ENCODE measurements at regions not wholly inside any gene's neighbourhood (a gene's known extent, or its start where the extent isn't known, plus 50 kb on each side); places are given as distances from the start of the nearest gene placed in this dataset.
"Not testable (repeated sequence)": the region's sequence is repeated elsewhere in the genome, so short reads cannot be mapped to it uniquely, and the experiment has no call there.

- no peak for DNase-seq (ENCODE audit: low read depth)
- in situ Hi-C loops (cut with HindIII; ENCODE audit: low pct_unique_long_range_greater_than_20kb, low sequenced_read_pairs) = no loop called here
Measured at GRCh38 chr10:23538968-23539367, 100.1 kb downstream of the OTUD1 start.

DNA sequence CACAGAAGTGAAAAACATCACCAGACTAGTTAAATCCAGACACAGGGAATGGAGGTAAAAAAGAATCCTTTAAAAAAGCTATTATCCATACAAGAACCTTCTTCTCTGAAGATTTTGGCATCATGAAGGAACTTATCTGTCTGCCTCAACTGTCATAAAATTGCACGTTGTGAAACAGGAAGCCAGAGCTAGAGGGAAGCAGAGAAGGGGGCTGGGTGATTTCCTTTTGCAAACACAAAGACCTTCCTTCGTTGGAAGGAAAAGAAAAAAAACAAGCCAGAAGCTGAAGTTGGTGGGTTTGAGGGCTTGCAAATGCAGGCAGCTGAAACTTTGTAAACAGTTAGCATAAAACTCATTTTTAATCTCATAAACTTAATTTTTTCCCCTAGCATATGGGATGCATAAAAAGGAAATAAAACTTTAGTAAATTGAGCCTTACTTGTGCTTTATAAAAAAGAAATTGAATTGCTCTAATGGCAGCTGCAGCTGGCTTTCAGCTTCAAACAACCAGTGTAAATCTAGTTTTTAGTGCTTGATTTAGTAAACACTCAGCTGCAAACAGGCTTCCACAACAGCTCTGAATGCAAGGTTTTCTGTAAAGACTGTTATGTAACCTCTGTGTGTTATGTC lies 101.6 kb downstream of the OTUD1 start:
- in situ Hi-C loops (cut with HindIII; ENCODE audit: low pct_unique_long_range_greater_than_20kb, low sequenced_read_pairs) = no loop called here
- no peak for DNase-seq (ENCODE audit: low read depth)

DNA sequence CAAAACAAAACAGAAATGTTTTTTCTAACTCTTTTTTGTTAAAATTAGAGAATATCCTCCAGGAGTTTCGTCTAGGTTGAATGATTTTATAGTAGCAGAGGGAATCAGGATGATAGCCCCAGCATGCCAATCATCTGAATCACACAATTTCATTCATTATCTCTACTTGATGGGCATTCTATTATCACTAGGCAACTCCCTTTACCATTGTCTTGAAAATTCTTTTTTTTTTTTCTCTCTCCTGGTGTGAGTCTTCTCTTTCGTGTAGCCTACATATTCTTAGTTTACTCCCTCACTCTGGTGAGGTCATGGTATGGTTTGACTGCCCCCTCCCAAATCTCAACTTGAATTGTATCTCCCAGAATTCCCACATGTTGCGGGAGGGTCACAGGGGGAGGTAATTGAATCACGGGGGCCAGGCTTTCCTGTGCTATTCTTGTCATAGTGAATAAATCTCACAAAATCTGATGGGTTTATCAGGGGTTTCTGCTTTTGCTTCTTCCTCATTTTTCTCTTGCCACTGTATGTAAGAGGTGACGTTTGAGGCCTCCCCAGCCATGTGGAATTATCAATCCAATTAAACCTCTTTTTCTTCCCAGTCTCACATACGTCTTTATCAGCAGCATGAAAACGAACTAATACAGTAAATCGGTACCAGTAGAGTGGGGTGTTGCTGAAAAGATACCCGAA lies 105.0 kb downstream of the OTUD1 start:
- DNase-seq (ENCODE audit: low read depth) = peak; percentile 16
- in situ Hi-C loops (cut with HindIII; ENCODE audit: low pct_unique_long_range_greater_than_20kb, low sequenced_read_pairs) = no loop called here

- DNase-seq (ENCODE audit: low read depth); in situ Hi-C loops (cut with HindIII; ENCODE audit: low pct_unique_long_range_greater_than_20kb, low sequenced_read_pairs): not testable (repeated sequence)
Measured at GRCh38 chr10:23545866-23546265, 107.0 kb downstream of the OTUD1 start.

DNA sequence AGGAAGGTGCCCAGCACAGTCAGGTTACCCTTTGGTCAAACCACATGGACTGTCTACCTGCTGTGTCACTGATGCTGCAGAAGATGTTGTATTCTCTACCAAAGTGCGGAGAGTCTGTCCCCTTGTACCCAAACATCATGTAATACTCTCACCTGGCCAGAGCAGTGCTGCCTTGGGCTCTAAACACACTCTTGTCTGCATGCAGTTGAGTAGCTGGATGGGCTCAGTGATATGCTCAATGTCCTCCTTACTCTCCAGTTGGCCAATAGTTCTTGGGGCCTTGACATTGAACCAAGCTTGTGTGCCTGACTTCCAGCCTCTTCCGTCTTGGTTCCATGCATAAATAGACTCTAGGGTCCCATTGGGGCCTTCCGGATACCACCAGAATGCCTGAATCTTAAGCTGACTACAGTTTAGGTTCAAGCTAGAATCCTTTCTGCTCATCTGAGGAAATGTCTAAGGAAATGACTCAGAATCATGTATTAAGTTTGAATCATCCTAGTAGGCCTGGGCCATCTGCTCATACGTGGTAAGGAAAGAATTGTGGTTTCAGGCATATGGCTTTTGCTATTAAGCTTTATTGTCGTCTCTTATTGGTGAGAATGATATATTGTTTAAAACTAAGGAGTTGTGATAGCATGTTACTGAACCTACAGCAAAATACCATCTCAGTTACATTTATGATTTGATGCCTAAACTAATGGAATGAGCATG lies 118.0 kb downstream of the OTUD1 start:
- in situ Hi-C loops (cut with HindIII; ENCODE audit: low pct_unique_long_range_greater_than_20kb, low sequenced_read_pairs) = no loop called here
- DNase-seq (ENCODE audit: low read depth) = no peak

- in situ Hi-C loops (cut with HindIII; ENCODE audit: low pct_unique_long_range_greater_than_20kb, low sequenced_read_pairs) = no loop called here
- DNase-seq (ENCODE audit: low read depth) = no peak
Measured at GRCh38 chr10:23557777-23558176, 118.9 kb downstream of the OTUD1 start.

GRCh38 chr10:23558361-23558799 lies 119.5 kb downstream of the OTUD1 start:
- in situ Hi-C loops (cut with HindIII; ENCODE audit: low pct_unique_long_range_greater_than_20kb, low sequenced_read_pairs) = no loop called here
- DNase-seq (ENCODE audit: low read depth) = no peak

GRCh38 chr10:23568996-23569395 lies 130.1 kb downstream of the OTUD1 start:
- in situ Hi-C loops (cut with HindIII; ENCODE audit: low pct_unique_long_range_greater_than_20kb, low sequenced_read_pairs) = no loop called here
- DNase-seq (ENCODE audit: low read depth) = no peak

DNA sequence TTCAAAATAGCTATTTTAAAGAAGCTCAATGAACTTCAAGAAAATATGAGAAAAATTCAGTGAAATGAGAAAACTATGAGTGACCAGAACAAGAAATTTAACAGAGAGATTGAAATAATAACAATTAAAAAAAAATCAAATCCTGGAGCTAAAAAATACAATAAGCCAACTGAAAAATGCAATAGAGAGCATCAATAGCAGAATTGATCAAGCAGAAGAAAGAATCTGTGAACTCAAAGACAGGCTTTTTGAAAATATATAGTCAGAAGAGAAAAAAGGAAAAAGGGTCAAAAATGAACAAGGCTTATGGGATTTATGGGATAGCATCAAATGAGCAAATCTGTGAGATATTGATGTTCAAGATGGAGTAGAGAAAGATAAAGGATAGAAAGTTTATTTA lies 133.0 kb downstream of the OTUD1 start:
- no peak for DNase-seq (ENCODE audit: low read depth)
- in situ Hi-C loops (cut with HindIII; ENCODE audit: low pct_unique_long_range_greater_than_20kb, low sequenced_read_pairs) = no loop called here

DNA sequence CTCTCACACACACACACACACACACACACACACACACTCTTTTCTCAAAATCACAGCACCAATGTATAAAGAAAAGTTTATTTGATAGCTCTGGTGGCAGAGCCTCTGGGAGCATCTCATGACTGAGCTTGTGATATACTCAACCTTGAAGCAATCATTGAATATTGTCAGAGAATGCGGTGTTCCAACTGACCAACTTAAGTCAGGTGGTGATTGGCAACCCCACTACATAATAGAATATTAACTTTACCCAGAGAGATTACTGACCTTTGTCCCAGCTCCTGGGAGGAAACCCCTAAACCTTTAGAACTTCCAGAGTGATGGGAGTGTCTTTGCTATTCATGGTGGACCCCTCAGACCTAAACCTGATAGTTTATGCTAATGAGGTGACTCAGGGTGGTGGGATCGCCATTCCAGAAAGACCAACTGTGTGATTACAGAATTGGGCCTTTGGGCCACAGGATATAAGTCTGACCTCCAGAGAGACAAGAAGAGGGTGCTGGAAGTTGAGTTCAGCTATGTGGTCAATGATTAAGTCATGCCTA lies 143.1 kb downstream of the OTUD1 start:
- in situ Hi-C loops (cut with HindIII; ENCODE audit: low pct_unique_long_range_greater_than_20kb, low sequenced_read_pairs) = no loop called here
- DNase-seq (ENCODE audit: low read depth) = no peak

DNA sequence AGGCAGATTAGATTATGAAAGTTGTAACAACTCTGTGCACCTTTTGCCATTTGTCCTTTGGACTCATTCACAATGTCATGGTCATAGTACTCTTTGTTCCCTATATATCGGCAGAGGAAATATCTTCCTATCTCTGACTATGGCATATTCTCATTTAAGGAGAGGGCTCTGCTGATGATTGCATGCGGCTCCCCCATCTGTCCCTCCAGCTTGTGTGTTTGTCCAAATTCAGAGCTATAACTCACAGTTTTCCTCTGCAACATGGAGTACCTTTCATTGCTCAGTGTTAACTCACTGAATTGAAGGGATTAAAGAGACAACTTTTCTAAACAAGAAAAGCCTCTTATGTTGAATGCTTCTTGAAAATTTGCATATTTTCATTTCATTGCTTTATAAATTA lies 145.5 kb downstream of the OTUD1 start:
- no peak for DNase-seq (ENCODE audit: low read depth)
- in situ Hi-C loops (cut with HindIII; ENCODE audit: low pct_unique_long_range_greater_than_20kb, low sequenced_read_pairs) = no loop called here

GRCh38 chr10:23585186-23585585 lies 146.3 kb downstream of the OTUD1 start:
- no peak for DNase-seq (ENCODE audit: low read depth)
- in situ Hi-C loops (cut with HindIII; ENCODE audit: low pct_unique_long_range_greater_than_20kb, low sequenced_read_pairs) = no loop called here

DNA sequence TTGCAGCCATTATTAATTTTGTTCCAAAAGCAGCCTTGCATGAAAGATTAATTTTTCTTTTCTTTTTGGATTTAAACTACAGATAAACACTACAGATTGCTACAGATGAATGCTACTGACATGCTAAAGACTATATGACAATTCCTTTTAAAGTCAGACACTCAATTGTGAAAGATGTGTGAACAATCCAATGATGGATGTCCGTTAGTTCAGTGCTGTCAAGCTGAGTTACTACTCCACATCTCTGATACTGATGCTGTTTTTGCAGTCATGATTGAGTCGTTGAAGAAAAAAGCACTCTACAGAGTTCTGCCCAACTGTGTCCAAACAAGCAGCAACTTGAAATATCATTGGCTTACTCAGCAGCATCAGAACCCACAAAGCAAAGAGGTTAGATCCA lies 146.8 kb downstream of the OTUD1 start:
- in situ Hi-C loops (cut with HindIII; ENCODE audit: low pct_unique_long_range_greater_than_20kb, low sequenced_read_pairs) = no loop called here
- no peak for DNase-seq (ENCODE audit: low read depth)

DNA sequence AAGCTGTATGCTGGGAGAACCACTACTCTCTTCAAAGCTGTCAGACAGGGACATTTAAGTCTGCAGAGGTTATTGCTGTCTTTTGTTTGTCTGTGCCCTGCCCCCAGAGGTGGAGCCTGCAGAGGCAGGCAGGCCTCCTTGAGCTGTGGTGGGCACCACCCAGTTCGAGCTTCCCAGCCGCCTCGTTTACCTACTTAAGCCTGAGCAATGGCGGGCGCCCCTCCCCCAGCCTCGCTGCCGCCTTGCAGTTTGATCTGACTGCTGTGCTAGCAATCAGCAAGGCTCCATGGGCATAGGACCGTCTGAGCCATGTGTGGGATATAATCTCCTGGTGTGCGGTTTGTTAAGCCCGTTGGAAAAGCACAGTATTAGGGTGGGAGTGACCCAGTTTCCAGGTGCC lies 156.4 kb downstream of the OTUD1 start:
- in situ Hi-C loops (cut with HindIII; ENCODE audit: low pct_unique_long_range_greater_than_20kb, low sequenced_read_pairs); DNase-seq (ENCODE audit: low read depth): not testable (repeated sequence)

DNA sequence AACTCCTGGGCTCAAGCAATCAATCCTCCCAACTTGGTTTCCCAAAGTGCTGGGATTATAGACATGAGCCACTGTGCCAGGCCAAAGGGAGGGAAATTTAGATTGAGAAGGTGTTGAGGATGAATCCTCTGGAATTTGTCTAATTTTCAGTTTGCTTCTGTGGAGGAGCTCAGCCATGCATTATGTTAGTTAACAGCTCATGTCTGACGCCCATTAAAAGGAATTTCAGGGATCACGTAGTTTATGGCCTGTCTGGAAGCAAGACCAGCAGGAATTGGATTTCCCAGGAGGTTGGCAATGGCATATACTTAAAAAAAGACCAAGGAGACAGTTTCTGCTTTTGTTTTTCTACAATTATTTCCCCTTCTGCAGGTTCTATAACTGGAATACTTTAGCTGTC lies 165.7 kb downstream of the OTUD1 start:
- in situ Hi-C loops (cut with HindIII; ENCODE audit: low pct_unique_long_range_greater_than_20kb, low sequenced_read_pairs) = no loop called here
- DNase-seq (ENCODE audit: low read depth) = no peak

GRCh38 chr10:23606456-23606855 lies 167.6 kb downstream of the OTUD1 start:
- in situ Hi-C loops (cut with HindIII; ENCODE audit: low pct_unique_long_range_greater_than_20kb, low sequenced_read_pairs) = no loop called here
- no peak for DNase-seq (ENCODE audit: low read depth)

DNA sequence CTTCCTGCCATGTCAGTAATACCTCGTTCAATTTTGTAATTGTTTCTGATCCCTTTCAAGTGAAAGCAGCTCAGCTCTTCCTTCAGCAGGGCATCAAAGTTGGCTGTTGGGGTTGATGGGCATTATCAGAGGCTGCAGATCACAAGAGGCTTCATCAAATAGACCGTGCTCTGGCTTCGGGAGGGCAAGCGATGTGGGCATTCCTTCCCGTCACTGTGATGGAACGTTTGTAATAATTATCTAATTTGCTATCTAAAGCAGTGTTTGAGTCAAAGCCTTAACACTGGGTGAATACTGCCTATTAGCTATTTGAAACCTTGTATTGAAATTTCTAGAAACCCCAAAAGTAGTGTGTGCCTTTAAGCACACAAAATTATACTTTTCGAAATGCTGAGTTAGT lies 170.1 kb downstream of the OTUD1 start:
- in situ Hi-C loops (cut with HindIII; ENCODE audit: low pct_unique_long_range_greater_than_20kb, low sequenced_read_pairs) = no loop called here
- DNase-seq (ENCODE audit: low read depth) = no peak

DNA sequence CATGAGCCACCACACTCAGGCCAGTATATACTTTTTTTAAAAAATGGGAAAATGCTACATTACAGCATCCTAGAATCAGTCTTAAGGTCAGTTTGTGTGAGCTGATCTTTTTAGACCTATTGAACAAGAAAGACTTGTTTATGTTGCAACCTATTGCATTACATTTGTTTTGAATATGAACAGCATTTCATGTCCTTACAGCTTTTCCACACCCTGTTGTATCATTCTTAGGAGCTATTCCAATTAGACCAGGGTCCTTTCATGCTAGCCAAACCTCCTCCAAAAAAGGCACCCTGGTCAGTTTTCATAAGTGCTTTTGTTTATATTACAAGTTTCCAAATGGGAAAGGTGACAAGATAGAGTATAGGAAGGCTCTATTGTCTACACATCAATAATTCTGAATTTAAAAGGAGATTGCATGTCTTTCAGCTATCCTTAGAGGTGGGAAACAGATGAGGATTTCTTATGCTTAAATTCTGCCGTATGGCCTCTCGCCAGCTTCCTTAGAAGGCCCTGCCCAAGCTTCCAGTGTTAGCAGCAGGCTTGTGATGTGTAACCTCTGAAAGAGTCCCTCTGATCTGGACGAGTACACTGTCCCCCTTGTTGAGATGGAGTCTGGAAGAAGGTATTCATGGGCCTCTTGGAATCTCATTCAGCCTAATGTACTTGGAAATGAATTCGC lies 171.9 kb downstream of the OTUD1 start:
- no peak for DNase-seq (ENCODE audit: low read depth)
- in situ Hi-C loops (cut with HindIII; ENCODE audit: low pct_unique_long_range_greater_than_20kb, low sequenced_read_pairs) = no loop called here

All from Caki2 (cell line).